Astrocyte of the spinal cord (primary cell): ENCODE measurements at regions not wholly inside any gene's neighbourhood (a gene's known extent, or its start where the extent isn't known, plus 50 kb on each side); places are given as distances from the start of the nearest gene placed in this dataset.

ENCODE experiments used
- DNase-seq: peaks from one replicate; pipeline ENCODE4 v3.0.0; 2011; ENCODE audit warnings: low read depth, low spot score
- H3K4me3 ChIP-seq: 2 replicates; pipeline ENCODE4 v1.5.1; 2011; ENCODE audit warnings: low read depth, mild to moderate bottlenecking, low read length, moderate library complexity
- CTCF ChIP-seq: IDR thresholded peaks from 2 replicates; pipeline ENCODE4 v1.5.1; 2012; ENCODE audit warnings: low read depth, mild to moderate bottlenecking, low read length, inconsistent platforms
- in situ Hi-C: cut with HindIII; loops from 2 replicates; pipeline ENCODE4 v1.10.0; 2017; ENCODE audit warnings: low sequenced_read_pairs

- no peak overlapping the region for H3K4me3 ChIP-seq
- in situ Hi-C loops, result no loop called here
- TF ChIP-seq CTCF, result no peak
- DNase-seq, result no peak
These were observed 172.8 kb upstream of the SATB1 start for GRCh38 chr3:18597919-18598318.

GRCh38 chr3:18593231-18593630, 168.1 kb upstream of the SATB1 start:
- in situ Hi-C loops, result no loop called here
- H3K4me3 ChIP-seq, result no peak overlapping the region
- DNase-seq, result no peak
- no peak for TF ChIP-seq CTCF

DNA sequence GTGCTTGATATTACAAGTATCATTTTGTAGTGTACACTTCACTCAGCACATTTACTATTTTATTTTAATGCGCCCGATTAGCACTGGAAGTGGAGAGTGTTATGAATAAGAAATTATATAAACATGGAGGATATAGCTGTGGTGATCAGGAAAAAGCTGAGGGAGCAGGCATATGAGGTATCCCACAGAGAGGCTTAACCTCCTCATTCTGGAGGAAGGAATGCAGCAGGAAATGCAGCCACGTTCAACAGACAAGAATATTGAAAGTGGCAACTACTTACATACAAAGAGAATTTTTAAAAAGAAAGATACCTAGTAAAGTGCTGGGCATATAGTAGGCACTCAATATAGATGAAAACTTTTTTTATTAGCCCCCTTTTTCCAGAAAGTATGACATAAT, 166.0 kb upstream of the SATB1 start:
- no peak for TF ChIP-seq CTCF
- no peak for DNase-seq
- in situ Hi-C loops, result no loop called here
- no peak overlapping the region for H3K4me3 ChIP-seq

DNA sequence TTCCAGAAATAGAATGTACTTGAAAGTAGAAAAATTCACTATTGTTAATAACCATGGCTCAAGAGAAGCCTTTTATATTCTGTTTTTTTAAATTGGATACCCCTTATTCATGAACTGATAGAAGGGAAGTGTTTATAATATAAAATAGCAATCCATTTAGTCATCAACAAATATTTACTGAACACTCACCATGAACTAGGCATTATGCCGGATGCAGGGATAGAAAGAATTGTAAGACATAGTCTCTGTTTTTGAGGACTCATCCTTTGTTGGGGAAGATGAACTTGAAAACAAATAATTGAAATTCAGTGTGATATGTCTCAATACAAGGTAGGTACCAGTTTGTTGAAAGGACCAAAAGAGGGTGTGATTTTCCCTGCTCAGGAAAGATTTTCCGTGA, 160.9 kb upstream of the SATB1 start:
- no peak overlapping the region for H3K4me3 ChIP-seq
- TF ChIP-seq CTCF, result no peak
- DNase-seq, result no peak
- in situ Hi-C loops, result no loop called here

DNA sequence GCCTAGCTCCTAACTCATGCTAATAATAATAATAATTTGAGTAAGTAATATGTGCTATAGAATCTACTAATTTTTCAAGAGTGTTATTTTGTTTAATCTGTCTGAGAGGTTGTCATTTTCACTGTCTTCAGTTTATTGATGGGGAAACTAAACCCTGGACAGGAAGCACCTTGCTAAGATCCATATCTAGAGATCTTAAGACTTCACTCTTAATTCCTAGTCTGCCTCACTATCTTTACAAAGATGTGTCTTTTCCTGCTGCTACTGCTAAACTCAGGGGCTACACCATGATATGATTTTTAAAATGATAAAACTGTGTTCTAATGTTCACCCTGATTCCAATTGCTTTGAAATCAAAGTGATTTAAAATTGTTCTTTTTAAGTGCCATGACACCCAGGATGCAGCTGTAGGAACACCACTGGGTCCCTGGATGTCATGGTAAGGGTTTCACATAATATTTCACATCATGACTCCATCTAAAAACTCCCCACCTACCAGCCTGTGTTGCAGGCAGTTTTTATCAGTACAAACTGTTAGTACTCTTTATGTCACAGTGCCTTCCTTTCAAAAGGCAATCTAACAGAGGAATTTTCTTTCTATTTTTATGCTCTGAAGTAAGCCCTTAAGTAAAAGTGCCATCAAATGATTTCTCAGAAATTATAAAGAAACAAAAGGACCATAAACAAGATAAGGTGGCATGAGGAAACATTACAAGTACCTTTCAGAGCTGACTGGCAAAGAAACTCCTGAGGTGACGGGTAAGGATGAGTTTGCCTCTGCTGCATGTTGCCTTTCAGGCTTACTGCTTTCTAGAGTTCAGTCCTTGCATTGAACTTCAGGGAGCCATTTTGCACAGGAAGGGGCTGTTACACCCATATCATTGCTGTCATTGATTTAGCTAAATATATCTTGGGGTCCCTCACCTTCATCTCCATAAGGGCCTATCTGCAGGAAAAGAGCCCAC, 160.1 kb upstream of the SATB1 start:
- H3K4me3 ChIP-seq, result no peak overlapping the region
- TF ChIP-seq CTCF, result no peak
- no peak for DNase-seq
- in situ Hi-C loops, result no loop called here

DNA sequence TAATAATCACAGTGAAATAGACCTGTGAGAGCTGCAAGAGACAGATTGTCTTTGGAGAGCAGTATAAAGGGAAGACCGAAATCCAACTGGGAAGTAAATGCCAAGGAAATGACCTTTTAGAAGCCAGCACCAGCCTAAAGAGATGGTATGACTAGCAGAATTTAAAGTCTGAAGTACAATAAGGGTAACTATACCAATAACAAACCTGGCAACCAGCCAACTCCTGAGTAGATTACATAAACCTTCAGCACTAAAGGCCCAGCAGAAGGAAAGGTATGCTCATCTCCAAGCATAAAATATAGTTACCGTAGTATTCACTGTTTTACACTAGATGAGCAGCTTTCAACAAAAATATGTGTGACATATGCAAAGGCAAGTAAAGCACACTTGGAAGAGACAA, 155.1 kb upstream of the SATB1 start:
- DNase-seq, result no peak
- TF ChIP-seq CTCF, result no peak
- H3K4me3 ChIP-seq, result no peak overlapping the region

More for the DNA sequence above, 155.1 kb upstream of the SATB1 start:
- in situ Hi-C loops, result no loop called here
